IPS-18a (cell line): ENCODE measurements at regions not wholly inside any gene's neighbourhood (a gene's known extent, or its start where the extent isn't known, plus 50 kb on each side); places are given as distances from the start of the nearest gene placed in this dataset.
"Not testable (repeated sequence)": the region's sequence is repeated elsewhere in the genome, so short reads cannot be mapped to it uniquely, and the experiment has no call there.

Experiments used
- H3K27ac ChIP-seq: one replicate; pipeline ENCODE4 v1.5.1; 2013; ENCODE audit warnings: low read length
- H3K27me3 ChIP-seq: one replicate; pipeline ENCODE4 v1.6.1; 2013; ENCODE audit warnings: mild to moderate bottlenecking, low read length; ENCODE audit not compliant: control insufficient read depth, insufficient read depth
- H3K36me3 ChIP-seq: one replicate; pipeline ENCODE4 v1.6.1; 2013; ENCODE audit warnings: low read depth, low read length; ENCODE audit not compliant: control insufficient read depth
- H3K4me1 ChIP-seq: one replicate; pipeline ENCODE4 v1.6.1; 2013; ENCODE audit warnings: low read depth, low read length; ENCODE audit not compliant: control insufficient read depth
- H3K4me3 ChIP-seq: one replicate; pipeline ENCODE4 v1.5.1; 2013; ENCODE audit warnings: low read length
- H3K9ac ChIP-seq: one replicate; pipeline ENCODE4 v1.6.1; 2013; ENCODE audit warnings: mild to moderate bottlenecking, low read length, moderate library complexity
- H3K9me3 ChIP-seq: one replicate; pipeline ENCODE4 v1.6.1; 2013; ENCODE audit warnings: low read depth, low read length; ENCODE audit not compliant: control insufficient read depth

GRCh38 chr20:30624310-30624709 lies 633.2 kb upstream of the DEFB115 start:
- not testable (repeated sequence) for H3K9me3 ChIP-seq, H3K36me3 ChIP-seq, H3K9ac ChIP-seq, H3K27me3 ChIP-seq, H3K27ac ChIP-seq, H3K4me3 ChIP-seq, H3K4me1 ChIP-seq

- not testable (repeated sequence) for H3K27ac ChIP-seq, H3K27me3 ChIP-seq, H3K36me3 ChIP-seq, H3K9ac ChIP-seq, H3K4me3 ChIP-seq, H3K9me3 ChIP-seq, H3K4me1 ChIP-seq
These were observed 628.1 kb upstream of the DEFB115 start for GRCh38 chr20:30629376-30629775.

- Histone ChIP-seq H3K4me1 (no peaks in the 10 kb centered on the region), H3K27me3 (no peaks in the 10 kb centered on the region)
These were observed 626.7 kb upstream of the DEFB115 start for GRCh38 chr20:30630761-30631160.

GRCh38 chr20:30631261-30631789 lies 626.1 kb upstream of the DEFB115 start:
- H3K4me1 ChIP-seq, H3K27ac ChIP-seq, H3K4me3 ChIP-seq, H3K9ac ChIP-seq, H3K36me3 ChIP-seq, H3K27me3 ChIP-seq, H3K9me3 ChIP-seq: not testable (repeated sequence)

More at GRCh38 chr20:30630761-30631160, 626.7 kb upstream of the DEFB115 start:
- no peak overlapping the region for H3K27ac ChIP-seq
- no peaks in the 10 kb centered on the region for H3K36me3 ChIP-seq
- H3K4me3 ChIP-seq = no peak overlapping the region
- H3K9ac ChIP-seq = no peak overlapping the region
- no peaks in the 10 kb centered on the region for H3K9me3 ChIP-seq

- not testable (repeated sequence) for H3K9ac ChIP-seq, H3K4me3 ChIP-seq, H3K27ac ChIP-seq, H3K36me3 ChIP-seq, H3K9me3 ChIP-seq, H3K27me3 ChIP-seq, H3K4me1 ChIP-seq
These were observed 624.7 kb upstream of the DEFB115 start for GRCh38 chr20:30632773-30633172.

GRCh38 chr20:30641522-30641921 lies 615.9 kb upstream of the DEFB115 start:
- H3K27ac ChIP-seq, H3K9ac ChIP-seq, H3K4me3 ChIP-seq, H3K27me3 ChIP-seq, H3K9me3 ChIP-seq, H3K36me3 ChIP-seq, H3K4me1 ChIP-seq: not testable (repeated sequence)

- not testable (repeated sequence) for H3K27ac ChIP-seq, H3K9ac ChIP-seq
These were observed 596.5 kb upstream of the DEFB115 start for GRCh38 chr20:30660982-30661381.

GRCh38 chr20:30668418-30668817 lies 589.0 kb upstream of the DEFB115 start:
- not testable (repeated sequence) for H3K4me3 ChIP-seq, H3K27ac ChIP-seq, H3K27me3 ChIP-seq, H3K4me1 ChIP-seq, H3K9ac ChIP-seq, H3K36me3 ChIP-seq, H3K9me3 ChIP-seq

More at GRCh38 chr20:30660982-30661381, 596.5 kb upstream of the DEFB115 start:
- not testable (repeated sequence) for H3K9me3 ChIP-seq, H3K36me3 ChIP-seq, H3K4me3 ChIP-seq, H3K4me1 ChIP-seq, H3K27me3 ChIP-seq

- not testable (repeated sequence) for H3K9ac ChIP-seq, H3K27ac ChIP-seq, H3K9me3 ChIP-seq, H3K4me1 ChIP-seq, H3K27me3 ChIP-seq, H3K4me3 ChIP-seq, H3K36me3 ChIP-seq
These were observed 588.0 kb upstream of the DEFB115 start for GRCh38 chr20:30669330-30670029.

GRCh38 chr20:30671120-30671519 lies 586.3 kb upstream of the DEFB115 start:
- H3K36me3 ChIP-seq, H3K4me3 ChIP-seq, H3K27ac ChIP-seq, H3K4me1 ChIP-seq, H3K9me3 ChIP-seq, H3K27me3 ChIP-seq, H3K9ac ChIP-seq: not testable (repeated sequence)

- H3K4me1 ChIP-seq, H3K4me3 ChIP-seq, H3K9me3 ChIP-seq, H3K36me3 ChIP-seq, H3K9ac ChIP-seq, H3K27ac ChIP-seq, H3K27me3 ChIP-seq: not testable (repeated sequence)
These were observed 581.4 kb upstream of the DEFB115 start for GRCh38 chr20:30675988-30676564.

GRCh38 chr20:30682236-30682635 lies 575.2 kb upstream of the DEFB115 start:
- H3K27ac ChIP-seq, H3K36me3 ChIP-seq, H3K4me3 ChIP-seq, H3K9me3 ChIP-seq, H3K27me3 ChIP-seq, H3K9ac ChIP-seq, H3K4me1 ChIP-seq: not testable (repeated sequence)
